ENCODE measurements at regions not wholly inside any gene's neighbourhood (a gene's known extent, or its start where the extent isn't known, plus 50 kb on each side); places are given as distances from the start of the nearest gene placed in this dataset.
"Not testable (repeated sequence)": the region's sequence is repeated elsewhere in the genome, so short reads cannot be mapped to it uniquely, and the experiment has no call there.

DNA sequence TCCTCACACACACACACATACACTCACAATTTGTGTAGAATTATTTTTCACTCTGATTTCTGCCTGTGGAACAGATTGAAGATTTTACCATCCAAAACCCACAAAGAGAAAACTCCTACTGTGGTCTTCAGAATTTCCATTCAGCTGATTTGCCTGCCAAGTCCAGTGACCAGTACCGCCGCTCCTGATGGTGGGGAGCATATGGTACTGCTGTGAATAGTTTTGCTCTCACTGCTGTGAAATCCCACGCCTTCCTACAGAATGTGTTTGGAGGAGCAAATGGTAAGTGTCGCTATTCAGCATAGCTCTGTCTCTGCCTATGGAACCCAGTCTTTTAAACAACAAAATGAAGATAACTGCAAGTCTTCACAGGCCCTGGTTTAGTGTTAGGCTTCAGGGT is 629.5 kb downstream of the LMO4 start:
- no peak for DNase-seq (ENCODE audit: low spot score)

DNA sequence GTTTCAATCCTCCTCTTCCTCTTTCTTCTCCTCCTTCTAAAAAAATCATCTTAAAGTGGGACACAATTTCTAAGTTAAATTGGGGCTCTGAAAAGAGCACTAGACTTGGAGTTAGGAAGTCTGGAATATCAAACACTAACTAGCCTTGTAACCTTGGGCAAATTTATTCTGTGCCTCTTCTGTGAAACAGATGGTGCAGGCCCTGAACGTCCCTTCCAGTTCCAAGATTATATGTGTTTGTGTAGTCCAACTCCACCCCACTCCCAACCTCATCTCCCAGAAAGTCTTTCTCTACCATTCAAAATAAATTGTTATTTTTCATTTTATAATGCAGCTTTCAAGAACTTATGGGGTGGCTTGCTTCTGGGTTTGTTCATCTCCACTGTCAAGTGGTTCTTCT is 630.0 kb downstream of the LMO4 start:
- DNase-seq (ENCODE audit: low spot score), result no peak

DNA sequence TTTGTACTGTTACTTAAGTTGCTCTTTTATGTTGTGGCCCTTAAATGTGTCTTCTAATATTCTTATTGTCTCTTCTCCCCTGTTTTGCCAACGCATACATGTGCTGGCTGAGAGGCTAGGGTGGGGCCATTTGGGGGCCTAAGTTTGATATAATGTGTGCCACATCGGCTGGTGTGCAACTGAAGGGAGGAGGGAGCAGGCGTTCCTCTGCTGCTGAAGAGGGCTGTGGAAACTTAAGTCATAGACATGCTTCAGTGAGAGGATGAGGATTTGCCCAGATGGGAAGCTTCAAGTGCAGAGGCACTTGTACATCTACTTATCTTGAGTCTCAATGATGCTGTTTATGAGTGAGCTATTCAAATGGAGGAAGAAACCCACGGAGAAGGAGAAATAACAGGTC is 630.6 kb downstream of the LMO4 start:
- no peak for DNase-seq (ENCODE audit: low spot score)

DNA sequence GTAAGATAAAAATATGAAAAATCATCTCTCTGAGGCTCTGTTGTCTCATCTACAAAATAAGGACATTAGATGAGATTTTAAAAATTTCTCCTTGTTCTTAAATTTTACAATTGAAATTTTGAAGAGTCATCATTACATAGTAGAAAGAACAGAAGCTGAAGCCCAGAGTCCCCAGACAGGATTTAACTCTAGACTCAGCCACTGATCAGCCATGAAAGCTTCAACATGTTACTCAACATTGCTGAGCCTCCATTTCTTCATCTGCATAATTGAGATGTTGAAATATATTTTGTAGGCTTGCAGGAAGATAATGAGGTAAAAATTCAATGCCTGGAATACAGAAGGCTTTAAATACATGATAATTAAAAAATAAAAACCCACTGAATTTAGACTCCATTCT is 633.3 kb downstream of the LMO4 start:
- no peak for DNase-seq (ENCODE audit: low spot score)

DNA sequence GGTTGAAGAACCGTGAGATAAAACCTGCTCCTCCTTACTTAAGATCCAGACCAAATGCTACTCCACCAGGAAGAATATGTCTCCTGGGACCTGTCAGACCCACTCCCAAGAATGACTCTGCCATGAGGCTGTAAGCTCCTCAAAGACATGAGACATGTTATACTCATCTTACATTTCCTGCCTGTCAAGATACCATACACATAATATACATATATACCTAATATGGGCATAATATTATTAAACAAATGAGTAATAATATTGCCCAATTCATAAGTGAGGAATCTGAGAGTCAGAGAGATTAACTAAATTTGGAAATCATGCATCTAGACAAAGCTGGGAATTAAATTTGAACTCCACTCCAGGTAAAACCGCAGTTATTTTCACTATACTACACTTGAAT is 634.9 kb downstream of the LMO4 start:
- DNase-seq (ENCODE audit: low spot score), result no peak

DNA sequence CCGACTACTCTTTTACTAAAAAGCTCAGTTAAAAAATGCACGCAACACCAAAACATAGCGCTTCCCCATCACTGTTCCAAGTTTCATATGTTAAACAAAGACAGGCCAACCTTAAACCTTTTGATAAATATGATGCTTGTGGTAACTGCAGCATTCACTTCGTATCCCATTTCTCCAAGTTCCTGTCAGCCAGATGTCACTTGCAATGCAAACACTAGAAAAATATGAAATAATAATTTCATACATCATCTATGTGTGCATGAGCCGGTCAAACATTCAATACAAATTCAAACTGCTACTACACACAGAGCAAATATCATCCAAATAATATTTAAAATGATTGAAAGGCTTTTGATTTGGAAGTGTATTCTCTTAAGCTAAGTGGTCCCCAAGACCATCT is 636.5 kb downstream of the LMO4 start:
- DNase-seq (ENCODE audit: low spot score), result no peak

DNA sequence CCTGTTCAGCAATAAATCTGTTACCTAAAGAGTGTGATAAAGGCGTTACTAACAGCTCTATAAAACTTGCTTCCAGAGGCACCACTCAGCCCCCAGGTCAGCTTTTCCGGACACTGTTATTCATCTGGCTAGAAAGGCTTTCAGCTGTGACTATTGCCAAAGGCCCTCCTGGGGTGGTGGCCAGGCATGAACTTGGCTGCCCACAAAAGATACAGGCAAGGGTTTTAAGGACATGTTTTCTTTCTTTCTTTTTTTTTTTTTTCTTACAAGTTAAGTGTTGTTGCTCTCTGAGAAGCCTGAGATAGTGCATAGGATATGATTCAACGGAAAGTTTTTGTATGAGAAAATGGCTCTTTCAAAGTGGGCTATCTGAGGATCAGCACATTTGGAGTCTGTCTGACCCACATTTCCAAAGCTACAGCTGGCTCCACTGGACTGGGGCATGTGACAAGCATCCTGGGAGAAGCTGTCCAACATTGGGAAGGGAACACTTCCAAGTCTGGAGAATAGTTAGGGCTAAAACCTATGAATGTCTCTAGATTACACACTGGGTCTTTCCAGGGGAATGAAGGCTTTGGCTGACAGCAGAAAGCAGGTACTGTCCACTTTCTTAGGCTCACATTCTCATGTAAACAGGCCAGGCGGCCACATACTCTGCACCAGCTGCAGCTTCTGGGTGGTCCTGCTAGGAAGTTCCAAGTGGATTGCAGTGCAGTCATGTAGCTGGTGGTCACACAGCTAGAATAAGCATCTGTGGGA is 639.7 kb downstream of the LMO4 start:
- DNase-seq (ENCODE audit: low spot score), result peak; percentile 14

DNA sequence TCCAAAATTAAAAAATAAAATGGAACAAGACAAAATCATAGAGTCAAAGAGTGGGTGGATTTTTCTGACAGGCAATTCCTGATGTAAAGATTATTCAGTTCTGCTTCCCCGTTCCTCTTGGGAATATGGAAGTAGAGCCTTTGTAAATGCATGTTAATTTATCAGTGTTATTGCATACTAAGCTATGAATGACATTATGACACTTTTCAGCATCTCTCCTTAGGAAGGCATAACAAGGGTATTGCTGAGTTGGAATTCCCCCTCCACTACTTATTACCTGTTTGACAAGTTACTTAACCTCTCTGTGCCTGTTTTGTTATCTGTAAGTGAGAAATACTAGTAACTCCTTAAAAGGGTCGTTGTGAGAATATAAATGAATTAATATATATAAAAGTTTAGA is 640.4 kb downstream of the LMO4 start:
- peak; percentile 32 for DNase-seq (ENCODE audit: low spot score)

DNA sequence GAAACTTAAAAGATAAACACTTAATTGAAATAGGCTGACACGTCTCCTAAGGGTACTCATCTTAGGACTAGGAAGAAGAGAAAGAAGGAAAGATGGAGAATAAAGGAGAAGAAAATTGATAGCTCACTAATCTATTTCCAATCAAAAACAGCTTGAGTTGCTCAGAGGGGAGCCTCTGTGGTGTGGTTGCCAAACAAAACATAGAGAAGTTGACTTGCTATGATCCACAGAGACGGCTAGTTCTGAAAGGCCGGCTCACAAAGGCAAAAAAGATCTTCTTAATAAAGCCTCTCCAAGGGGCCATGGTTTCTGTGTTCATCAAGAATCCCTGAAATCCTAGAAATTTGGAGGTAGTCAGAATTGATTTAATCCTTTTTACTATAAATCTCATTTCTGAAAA is 644.1 kb downstream of the LMO4 start:
- no peak for DNase-seq (ENCODE audit: low spot score)

DNA sequence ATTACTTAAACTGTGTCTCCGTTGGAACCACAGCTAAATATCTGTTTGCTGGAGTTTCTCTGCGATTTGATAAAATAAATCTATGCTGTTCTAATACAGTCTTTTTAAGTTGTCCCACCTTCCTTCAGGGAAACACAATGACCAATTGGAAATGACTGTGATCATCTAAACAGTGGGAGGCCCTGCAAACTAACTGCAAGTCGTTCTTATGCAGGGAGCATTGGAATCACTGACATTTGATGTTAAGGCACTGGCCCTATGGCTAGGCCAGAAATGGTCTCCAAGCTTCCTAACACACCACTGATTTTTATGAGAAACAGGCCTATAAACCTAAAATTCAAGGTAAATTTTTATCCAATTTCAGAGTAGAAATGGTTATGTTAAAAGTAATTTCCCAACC is 645.2 kb downstream of the LMO4 start:
- DNase-seq (ENCODE audit: low spot score), result no peak

DNA sequence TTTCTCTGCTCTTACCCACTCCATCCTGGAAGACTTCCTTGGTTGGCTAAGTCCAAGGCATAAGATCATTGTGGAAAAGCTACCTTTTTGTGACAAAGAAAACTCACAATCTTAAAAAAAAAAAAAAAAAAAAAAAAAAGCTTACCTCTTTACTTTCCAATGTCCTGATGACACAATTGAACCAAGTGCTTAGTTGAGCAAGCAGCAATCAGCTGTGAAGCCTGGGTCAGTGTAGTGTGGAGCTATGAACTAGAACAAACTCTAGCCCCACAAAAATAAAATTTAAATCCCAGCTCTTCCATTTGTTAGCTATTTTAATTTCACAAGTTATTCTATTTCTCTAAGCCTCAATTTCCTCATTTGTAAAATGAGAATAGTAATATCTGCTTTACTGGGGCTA is 647.6 kb downstream of the LMO4 start:
- no peak for DNase-seq (ENCODE audit: low spot score)

DNA sequence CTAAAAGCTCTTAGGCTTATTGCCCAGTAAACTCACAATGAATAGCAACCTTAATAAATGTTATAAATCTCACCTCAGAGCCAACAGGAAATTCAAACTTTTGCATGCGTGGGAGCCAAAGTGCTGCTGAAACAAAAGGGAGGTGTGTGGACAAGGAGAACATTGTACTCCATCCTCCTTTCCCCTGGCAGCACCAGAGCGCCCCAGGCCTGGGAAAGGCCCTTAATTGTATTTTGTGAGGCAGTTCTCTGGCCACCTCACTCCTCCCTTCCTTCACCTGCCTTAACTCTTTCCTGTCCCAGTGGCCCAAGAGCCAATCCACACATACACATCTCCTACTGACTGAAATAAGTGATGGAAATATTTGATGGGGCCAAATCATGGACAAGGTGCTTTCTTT is 648.5 kb downstream of the LMO4 start:
- DNase-seq (ENCODE audit: low spot score), result no peak

DNA sequence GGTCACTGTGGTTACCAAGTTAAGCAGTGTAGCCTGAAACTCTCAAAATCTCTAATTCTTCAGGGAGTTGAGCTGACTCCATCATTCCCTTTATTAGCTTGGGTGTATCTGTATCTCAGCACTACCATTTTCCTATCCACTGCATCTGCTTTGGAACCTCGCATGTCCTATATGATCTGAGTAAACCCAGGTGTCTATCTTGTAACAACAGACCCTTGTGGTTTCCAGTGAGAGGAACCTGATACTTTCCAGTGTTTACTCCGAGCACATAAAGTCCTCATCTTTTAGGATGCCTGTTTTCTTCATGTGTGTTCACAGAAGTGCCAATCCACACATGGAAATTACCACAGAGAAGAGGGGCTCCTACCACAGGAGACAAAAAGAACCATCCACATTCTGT is 650.4 kb downstream of the LMO4 start:
- DNase-seq (ENCODE audit: low spot score), result no peak

DNA sequence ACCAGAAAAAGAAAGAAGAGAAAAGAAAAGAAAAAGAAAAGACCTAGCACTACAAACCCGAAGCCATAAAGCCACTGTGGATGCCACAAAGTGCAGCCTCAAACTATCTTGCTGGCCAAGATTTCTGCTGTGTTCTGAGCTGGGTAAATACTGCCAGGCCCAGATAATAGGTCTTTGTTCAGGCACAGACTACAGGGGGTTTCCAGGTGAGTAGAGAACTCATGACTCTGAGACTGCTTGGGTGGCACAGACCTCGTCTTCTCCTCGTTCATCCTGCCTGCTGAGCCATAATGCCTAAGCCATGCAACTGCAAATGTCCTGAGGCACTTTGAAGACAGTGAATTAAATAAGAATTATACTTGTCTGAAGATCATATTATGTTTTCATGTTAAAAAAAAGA is 651.8 kb downstream of the LMO4 start:
- DNase-seq (ENCODE audit: low spot score), result no peak

DNA sequence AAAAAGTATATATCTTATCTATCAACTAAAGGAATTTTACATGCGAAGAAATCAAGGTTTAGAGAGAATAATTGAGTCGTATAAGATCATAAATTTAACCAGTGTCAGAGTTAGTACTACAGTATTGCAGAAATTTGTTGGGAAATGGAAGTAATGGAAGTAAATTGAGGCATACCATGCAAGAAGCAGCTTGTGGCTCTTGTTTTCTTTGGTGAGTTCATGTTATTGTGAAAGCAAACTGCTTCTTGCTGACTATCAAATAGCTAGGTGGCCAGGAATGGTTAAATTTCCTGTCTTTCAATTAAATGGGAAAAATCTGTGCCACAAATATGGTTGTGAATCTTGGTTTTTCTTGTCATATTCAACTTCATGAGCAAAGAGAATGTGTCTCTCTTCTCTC is 652.7 kb downstream of the LMO4 start:
- no peak for DNase-seq (ENCODE audit: low spot score)

DNA sequence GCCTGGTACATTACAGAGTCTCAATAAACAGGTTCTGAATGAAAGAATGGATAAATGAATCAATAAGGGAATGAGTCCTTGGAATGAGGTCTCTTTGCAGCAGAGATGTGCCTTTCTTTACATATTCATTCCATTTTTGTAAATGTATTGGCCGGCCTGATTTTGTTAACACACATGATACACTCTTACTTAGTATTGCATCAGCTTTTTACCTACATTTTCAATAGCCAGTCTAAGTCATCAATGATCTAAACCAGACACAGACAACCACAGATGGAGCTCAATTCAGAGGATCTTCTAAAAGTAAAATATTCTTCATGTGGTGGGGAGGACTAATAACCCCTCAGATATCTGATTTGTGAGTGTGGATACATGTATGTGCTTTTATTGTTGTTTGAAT is 653.1 kb downstream of the LMO4 start:
- DNase-seq (ENCODE audit: low spot score), result no peak

DNA sequence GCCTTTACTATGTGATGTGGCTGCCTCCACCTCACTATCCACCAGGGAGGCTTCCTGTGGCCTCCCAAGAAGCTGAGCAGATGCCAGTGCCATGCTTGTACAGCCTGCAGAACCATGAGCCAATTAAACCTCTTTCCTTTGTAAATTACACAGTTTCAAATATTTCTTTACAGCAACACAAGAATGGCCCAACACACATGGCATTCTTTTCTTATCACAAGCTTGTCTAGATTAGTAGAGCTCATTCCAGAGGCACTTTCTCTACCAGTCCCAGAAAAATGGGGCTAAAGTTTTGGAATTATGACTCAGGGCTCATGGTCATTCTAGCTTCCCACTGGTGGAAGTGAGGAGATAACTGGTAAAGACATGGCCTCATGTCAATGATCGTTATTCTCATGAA is 655.2 kb downstream of the LMO4 start:
- no peak for DNase-seq (ENCODE audit: low spot score)

DNA sequence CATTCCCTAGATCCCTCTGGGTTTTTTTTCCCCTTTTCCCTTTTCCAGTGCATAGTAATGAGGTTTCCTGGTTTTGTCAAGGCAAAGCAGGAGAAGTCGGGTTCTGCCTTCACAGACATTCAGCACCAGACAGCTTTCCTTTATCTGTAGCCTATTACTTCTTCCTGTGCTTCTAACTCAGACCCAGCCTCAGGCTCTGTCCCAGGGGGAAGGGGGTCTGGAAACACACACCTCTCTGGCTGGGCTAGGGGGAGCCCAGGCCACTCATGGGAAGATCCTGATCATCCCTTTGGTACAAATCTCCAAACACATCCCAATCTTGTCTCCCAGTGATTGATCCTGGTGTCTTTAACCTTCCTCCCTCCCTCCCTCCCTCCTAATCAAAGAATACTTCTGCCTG is 656.4 kb downstream of the LMO4 start:
- DNase-seq (ENCODE audit: low spot score), result no peak

DNA sequence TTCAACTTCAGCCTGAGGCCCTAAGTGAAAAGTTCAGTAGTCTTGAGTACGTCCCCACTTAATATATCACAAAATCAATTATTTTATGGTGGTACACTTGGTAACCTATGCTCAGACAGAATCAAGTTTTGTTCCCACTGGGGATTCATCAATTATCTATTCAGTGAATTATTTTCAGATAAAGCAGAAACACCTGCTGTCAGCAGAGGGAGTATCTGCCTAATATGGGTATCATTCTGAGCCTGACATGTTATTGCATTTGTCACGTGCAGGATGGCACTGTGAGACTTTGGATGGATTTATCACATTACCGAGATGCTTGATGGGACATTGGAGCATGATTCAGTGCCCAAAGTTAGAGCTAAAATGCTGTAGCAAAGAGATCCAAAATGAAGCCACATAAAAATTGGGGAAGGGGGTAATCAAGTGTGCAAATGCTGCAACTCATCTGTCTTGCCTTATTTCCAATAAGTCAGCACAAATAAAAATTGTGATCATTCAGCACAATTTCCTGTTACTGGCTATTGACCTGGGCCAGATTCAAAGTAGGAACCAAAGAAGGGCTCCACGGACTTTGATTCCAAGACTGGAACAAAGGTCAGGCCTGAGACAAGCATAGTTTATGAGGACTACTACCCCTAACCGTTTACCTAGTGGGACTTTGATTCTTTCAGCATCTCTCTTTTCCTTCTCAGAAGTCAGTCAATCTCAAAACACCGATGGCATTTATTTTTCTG is 657.6 kb downstream of the LMO4 start:
- DNase-seq (ENCODE audit: low spot score), result no peak

DNA sequence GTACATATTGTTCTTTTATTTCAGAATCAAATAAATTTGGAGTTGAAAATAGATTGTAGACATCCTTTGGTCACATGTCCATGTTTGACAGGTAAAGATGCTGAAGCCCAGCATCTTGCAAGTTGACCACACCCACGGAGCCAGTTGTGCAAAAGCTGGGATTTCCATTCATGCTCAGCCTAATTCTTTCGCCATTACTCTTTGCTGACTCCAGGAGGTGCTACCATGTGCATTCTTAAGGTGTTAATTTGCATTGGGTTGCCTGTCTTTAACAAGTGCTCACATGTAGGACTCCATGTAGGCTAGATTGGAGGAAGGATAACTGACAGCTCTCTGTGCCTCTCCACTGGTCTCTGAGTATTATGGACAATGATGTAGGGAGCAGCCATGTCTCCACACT is 660.7 kb downstream of the LMO4 start:
- DNase-seq (ENCODE audit: low spot score), result no peak

DNA sequence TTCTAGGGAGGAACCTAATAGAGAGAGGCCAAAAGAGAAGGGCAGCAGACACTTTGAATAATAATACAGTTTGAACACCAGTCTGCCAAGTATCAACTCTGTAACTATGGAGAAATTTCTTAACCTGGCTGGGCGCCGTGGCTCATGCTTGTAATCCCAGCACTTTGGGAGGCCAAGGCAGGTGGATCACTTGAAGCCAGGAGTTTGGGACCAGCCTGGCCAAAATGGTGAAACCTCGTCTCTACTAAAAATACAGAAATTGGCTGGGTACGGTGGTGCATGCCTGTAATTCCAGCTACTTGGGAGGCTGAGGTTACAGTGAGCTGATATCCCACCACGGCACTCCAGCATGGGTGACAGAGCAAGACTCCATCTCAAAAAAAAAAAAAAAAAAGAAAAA is 663.9 kb downstream of the LMO4 start:
- not testable (repeated sequence) for DNase-seq (ENCODE audit: low spot score)

DNA sequence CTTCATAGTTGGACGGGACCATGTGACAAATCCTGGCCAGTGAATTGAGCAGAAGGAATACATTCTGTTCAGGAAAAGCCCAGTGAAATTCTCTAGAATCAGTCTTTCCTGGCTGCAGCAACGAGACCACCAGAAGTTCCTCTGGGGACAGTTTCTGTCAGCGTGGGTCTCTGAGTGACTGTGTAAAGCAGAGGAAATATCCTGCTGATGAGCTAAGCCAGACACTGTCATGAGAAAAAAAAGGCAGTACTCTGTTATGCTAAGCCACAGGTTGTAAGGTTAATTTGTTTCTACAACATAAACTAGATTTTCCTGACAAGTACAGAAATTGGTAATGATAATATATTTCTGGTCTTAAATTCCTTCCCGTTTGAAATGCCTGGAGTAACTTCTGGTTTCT is 664.4 kb downstream of the LMO4 start:
- DNase-seq (ENCODE audit: low spot score), result no peak

DNA sequence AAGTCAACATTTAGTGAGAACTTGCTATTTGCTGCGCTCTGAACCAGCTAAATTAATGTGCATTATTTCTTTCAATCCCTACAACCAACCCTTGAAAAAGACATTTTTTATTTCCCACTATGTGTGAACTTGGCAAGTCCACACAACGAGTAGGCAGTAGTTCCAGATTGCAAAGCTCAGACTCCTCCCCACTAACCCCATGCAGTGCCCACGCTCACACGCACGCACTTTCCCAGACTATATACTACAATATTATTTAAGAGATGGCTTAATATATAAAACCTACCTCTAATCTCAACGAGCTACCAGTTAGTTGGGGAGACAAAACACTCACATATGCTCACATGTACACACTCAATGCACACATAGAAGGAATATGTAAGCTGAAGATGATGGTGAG is 671.2 kb downstream of the LMO4 start:
- no peak for DNase-seq (ENCODE audit: low spot score)

DNA sequence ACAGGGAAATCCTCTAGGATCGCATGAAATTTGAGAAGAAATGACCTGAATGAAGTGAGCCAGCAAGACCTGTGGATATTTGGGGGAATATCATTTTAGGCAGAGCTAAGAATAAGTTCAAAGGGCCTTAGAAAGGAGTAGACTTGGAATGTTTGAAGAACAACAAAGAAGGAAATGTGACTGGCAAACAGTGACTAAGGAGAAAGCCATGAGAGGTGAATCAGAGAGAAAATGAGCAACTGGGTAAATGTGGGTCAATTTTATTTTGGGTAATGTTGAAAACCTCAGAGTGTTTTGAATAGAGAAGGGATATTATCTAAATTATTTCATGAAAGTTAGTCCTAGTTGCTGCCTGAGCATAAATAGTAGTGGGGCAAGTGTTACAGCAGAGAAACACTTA is 672.8 kb downstream of the LMO4 start:
- no peak for DNase-seq (ENCODE audit: low spot score)

All from putamen (tissue), 1 donor.